Ascending aorta (tissue), 2 donors: ENCODE measurements at regions not wholly inside any gene's neighbourhood (a gene's known extent, or its start where the extent isn't known, plus 50 kb on each side); places are given as distances from the start of the nearest gene placed in this dataset.

Experiments
- DNase-seq, 2 donors: peaks; one replicate each; pipeline ENCODE4 v3.0.0-alpha.2; 2019; ENCODE audit warnings: low spot score in 2 of 2
- H3K27ac ChIP-seq, 2 donors: fragments of 200-600 bp; sonication (generic); one replicate each; pipeline ENCODE4 v1.5.1; 2016 to 2017; ENCODE audit warnings: mild to moderate bottlenecking in 1 of 2
- H3K27me3 ChIP-seq: fragments of 200-600 bp; sonication (generic); one replicate; pipeline ENCODE4 v1.5.1; 2017
- H3K36me3 ChIP-seq, 2 donors: fragments of 200-600 bp; sonication (generic); one replicate each; pipeline ENCODE4 v1.5.1; 2016
- H3K4me1 ChIP-seq, 2 donors: fragments of 200-600 bp; sonication (generic); one replicate each; pipeline ENCODE4 v1.5.1; 2016 to 2017; ENCODE audit warnings: mild to moderate bottlenecking in 1 of 2
- H3K4me3 ChIP-seq, 2 donors: fragments of 200-600 bp; sonication (generic); one replicate each; pipeline ENCODE4 v1.5.1; 2016 to 2017; ENCODE audit warnings: mild to moderate bottlenecking in 1 of 2
- H3K9me3 ChIP-seq, 2 donors: fragments of 200-600 bp; sonication (generic); one replicate each; pipeline ENCODE4 v1.5.1; 2016
- CTCF ChIP-seq, 3 experiments: fragments of 200-600 bp in 2 of 3; fragments of 450-650 bp in 1 of 3; sonication (generic) in 2 of 3; IDR thresholded peaks; one replicate each; pipeline ENCODE4 v1.5.1; 2016 to 2019; ENCODE audit warnings: antibody characterized with exemption in 3 of 3, mild to moderate bottlenecking in 1 of 3, moderate library complexity in 1 of 3
- intact Hi-C: fragments of 100-400 bp; cut with DNase I; formaldehyde crosslinking; loops from one replicate; pipeline ENCODE4 v1.15.1; 2023

DNA sequence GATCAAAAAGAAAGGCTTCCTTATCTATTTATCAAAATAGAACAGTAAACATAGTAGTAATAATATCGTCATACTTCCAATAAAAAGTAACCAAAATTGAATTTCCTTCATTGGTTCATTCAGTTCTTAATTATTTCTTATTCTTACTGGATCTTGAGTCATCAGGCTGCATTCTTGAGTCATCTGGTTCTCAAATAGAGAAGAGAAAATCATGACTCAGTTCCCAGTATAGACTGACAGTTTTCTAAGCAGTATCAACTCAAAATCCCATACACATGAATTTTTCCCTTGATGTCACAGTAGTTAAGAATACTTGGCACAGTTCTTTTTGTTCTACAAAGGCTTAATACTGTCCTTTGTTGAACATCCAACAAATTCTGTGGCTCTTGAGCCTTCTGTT is 626.9 kb upstream of the ADGRL4 start:
- TF ChIP-seq CTCF (IDR thresholded peaks at IDR 0.05) = no peak
- intact Hi-C loops = no loop called here
- no peaks in the 10 kb centered on the region for H3K9me3 ChIP-seq
- H3K27me3 ChIP-seq = no peaks in the 10 kb centered on the region
- H3K4me3 ChIP-seq = no peak overlapping the region
- no peaks in the 10 kb centered on the region for H3K36me3 ChIP-seq
- no peak overlapping the region for H3K27ac ChIP-seq
- no peak for DNase-seq
- no peaks in the 10 kb centered on the region for H3K4me1 ChIP-seq

DNA sequence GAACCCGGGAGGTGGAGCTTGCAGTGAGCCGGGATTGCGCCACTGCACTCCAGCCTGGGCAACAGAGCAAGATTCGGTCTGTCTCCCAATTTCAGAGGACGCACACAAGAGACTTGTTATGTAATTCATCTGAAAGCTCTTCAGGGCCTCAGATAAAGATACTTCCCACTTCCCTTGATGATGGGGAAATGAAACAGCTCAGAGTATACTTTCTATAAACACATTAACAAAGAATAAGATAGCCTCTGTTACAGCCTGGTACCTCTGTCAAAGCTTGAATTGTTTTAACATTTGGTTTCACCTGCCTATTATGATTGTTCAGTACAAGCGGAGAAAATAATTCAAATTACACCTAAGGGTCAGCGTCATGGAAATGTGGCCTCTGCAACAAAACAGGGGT is 622.9 kb upstream of the ADGRL4 start:
- intact Hi-C loops = no loop called here
- no peaks in the 10 kb centered on the region for H3K4me1 ChIP-seq
- H3K27me3 ChIP-seq = no peaks in the 10 kb centered on the region
- H3K36me3 ChIP-seq = no peaks in the 10 kb centered on the region
- no peaks in the 10 kb centered on the region for H3K9me3 ChIP-seq
- DNase-seq = no peak
- no peak overlapping the region for H3K27ac ChIP-seq
- H3K4me3 ChIP-seq = no peak overlapping the region
- no peak for TF ChIP-seq CTCF (IDR thresholded peaks at IDR 0.05)

GRCh38 chr1:79617777-79618176 is 611.2 kb upstream of the ADGRL4 start:
- Histone ChIP-seq H3K4me3 (no peak overlapping the region), H3K9me3 (no peaks in the 10 kb centered on the region), H3K27me3 (no peaks in the 10 kb centered on the region), H3K27ac (no peak overlapping the region), H3K4me1 (no peaks in the 10 kb centered on the region), H3K36me3 (no peaks in the 10 kb centered on the region)
- DNase-seq = no peak
- intact Hi-C loops = no loop called here
- TF ChIP-seq CTCF (IDR thresholded peaks at IDR 0.05) = peak in 1 of 3 experiments; percentile 5

DNA sequence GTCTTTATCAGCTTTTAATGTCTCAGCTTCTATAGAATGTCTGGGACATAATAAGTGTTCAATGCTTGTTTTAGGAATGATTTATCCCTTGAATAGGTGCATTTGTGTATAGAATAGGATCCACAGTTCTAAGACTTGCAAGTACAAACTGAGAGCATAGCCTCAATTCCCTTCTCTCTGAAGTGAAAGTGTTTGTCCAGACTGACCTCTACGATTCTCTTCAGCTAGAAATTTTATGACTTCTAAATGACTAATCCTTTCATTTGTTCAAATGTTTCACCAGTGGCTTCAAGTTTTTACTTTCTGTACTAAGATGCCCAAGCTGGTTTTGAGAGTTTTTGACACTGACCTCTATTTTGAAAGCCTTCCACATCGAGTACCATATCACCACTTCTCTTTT is 608.2 kb upstream of the ADGRL4 start:
- Histone ChIP-seq H3K27me3 (no peaks in the 10 kb centered on the region), H3K36me3 (no peaks in the 10 kb centered on the region), H3K27ac (no peak overlapping the region), H3K4me3 (no peak overlapping the region), H3K9me3 (no peaks in the 10 kb centered on the region), H3K4me1 (no peaks in the 10 kb centered on the region)
- no peak for DNase-seq
- TF ChIP-seq CTCF (IDR thresholded peaks at IDR 0.05) = no peak
- intact Hi-C loops = no loop called here

DNA sequence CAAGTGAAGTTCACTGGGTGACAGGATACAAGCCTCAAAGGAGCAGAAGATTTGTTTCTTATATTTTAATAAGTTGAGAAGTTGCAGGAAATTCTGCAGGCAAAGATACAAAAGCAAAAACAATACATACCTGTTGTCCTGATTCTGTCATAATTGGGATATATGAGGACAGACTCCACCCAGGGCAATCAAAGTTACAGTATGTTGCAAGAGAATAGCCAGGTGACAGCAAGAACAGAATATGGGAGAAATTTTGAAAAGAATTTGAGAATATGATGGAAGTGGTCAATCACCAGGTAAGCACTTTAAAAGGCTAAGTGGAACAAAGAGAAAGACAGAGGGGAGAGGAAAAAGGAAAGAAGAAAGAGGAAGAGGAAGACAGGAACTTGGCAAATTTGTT is 607.6 kb upstream of the ADGRL4 start:
- no peak overlapping the region for H3K27ac ChIP-seq
- intact Hi-C loops = no loop called here
- H3K4me3 ChIP-seq = no peak overlapping the region
- no peak for DNase-seq
- no peaks in the 10 kb centered on the region for H3K4me1 ChIP-seq
- no peaks in the 10 kb centered on the region for H3K36me3 ChIP-seq
- no peak for TF ChIP-seq CTCF (IDR thresholded peaks at IDR 0.05)
- H3K27me3 ChIP-seq = no peaks in the 10 kb centered on the region
- H3K9me3 ChIP-seq = no peaks in the 10 kb centered on the region

DNA sequence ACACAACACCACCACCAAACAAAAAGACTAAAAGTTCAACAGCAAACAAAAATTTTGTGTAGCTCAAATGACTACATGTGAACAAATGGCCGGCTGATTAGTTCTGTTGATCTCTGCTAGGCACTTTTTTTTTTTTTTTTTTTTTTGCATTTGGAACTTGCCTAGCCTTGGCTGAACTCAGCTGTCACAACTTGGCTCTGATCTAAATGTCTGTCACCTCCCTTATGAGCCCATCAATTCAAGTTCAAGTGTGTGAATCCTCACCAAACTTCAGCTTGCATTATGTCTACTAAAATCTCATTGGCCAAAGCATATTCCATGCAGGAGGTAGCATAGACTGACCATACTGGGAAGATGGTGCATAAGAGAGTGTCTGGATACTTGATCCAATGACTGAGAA is 606.5 kb upstream of the ADGRL4 start:
- H3K27ac ChIP-seq = no peak overlapping the region
- no peak for TF ChIP-seq CTCF (IDR thresholded peaks at IDR 0.05)
- no peaks in the 10 kb centered on the region for H3K4me1 ChIP-seq
- DNase-seq = no peak
- H3K36me3 ChIP-seq = no peaks in the 10 kb centered on the region
- intact Hi-C loops = no loop called here
- no peaks in the 10 kb centered on the region for H3K27me3 ChIP-seq
- H3K9me3 ChIP-seq = no peaks in the 10 kb centered on the region
- no peak overlapping the region for H3K4me3 ChIP-seq
